Hepatocyte (in vitro differentiated cells): ENCODE measurements at regions not wholly inside any gene's neighbourhood (a gene's known extent, or its start where the extent isn't known, plus 50 kb on each side); places are given as distances from the start of the nearest gene placed in this dataset.

Experiments used
- DNase-seq: peaks from one replicate; pipeline ENCODE4 v3.0.0-alpha.2; 2016; ENCODE audit warnings: low spot score
- H2AFZ ChIP-seq: fragments of 200-600 bp; sonication (generic); 2 replicates; pipeline ENCODE4 v1.6.0; 2016; ENCODE audit warnings: antibody characterized with exemption, mild to moderate bottlenecking
- H3K27ac ChIP-seq: fragments of 200-600 bp; sonication (generic); 2 replicates; pipeline ENCODE4 v1.5.1; 2016; ENCODE audit warnings: mild to moderate bottlenecking
- H3K27me3 ChIP-seq: fragments of 200-600 bp; sonication (generic); 2 replicates; pipeline ENCODE4 v1.6.1; 2016
- H3K36me3 ChIP-seq: fragments of 200-600 bp; sonication (generic); replicated peaks from 2 replicates; pipeline ENCODE4 v1.5.1; 2016; ENCODE audit warnings: low read depth; ENCODE audit not compliant: insufficient read depth
- H3K4me1 ChIP-seq: fragments of 200-600 bp; sonication (generic); 2 replicates; pipeline ENCODE4 v1.5.1; 2016; ENCODE audit warnings: mild to moderate bottlenecking, moderate library complexity; ENCODE audit not compliant: insufficient read depth
- H3K4me2 ChIP-seq: fragments of 200-600 bp; sonication (generic); 2 replicates; pipeline ENCODE4 v1.6.0; 2016
- H3K4me3 ChIP-seq: fragments of 200-600 bp; sonication (generic); 2 replicates; pipeline ENCODE4 v1.5.1; 2016; ENCODE audit warnings: mild to moderate bottlenecking
- H3K79me2 ChIP-seq: fragments of 200-600 bp; sonication (generic); 2 replicates; pipeline ENCODE4 v1.6.0; 2017; ENCODE audit warnings: mild to moderate bottlenecking
- H3K9me2 ChIP-seq: fragments of 200-600 bp; sonication (generic); replicated peaks from 2 replicates; pipeline ENCODE4 v1.6.0; 2017; ENCODE audit warnings: mild to moderate bottlenecking; ENCODE audit not compliant: insufficient read depth
- H3K9me3 ChIP-seq: fragments of 200-600 bp; sonication (generic); 2 replicates; pipeline ENCODE4 v1.5.1; 2016; ENCODE audit warnings: low read depth, mild to moderate bottlenecking
- H4K20me1 ChIP-seq: fragments of 200-600 bp; sonication (generic); 2 replicates; pipeline ENCODE4 v1.6.0; 2016; ENCODE audit warnings: mild to moderate bottlenecking; ENCODE audit not compliant: insufficient read depth, poor library complexity, severe bottlenecking
- EZH2 ChIP-seq: fragments of 200-600 bp; sonication (generic); IDR thresholded peaks from 2 replicates; pipeline ENCODE4 v1.6.1; 2016; ENCODE audit warnings: antibody characterized with exemption, mild to moderate bottlenecking, borderline replicate concordance
- EZH2phosphoT487 ChIP-seq: fragments of 200-600 bp; sonication (generic); IDR thresholded peaks from one replicate; pipeline ENCODE4 v1.6.1; 2018; ENCODE audit warnings: antibody characterized with exemption, mild to moderate bottlenecking, low read depth, moderate library complexity; ENCODE audit not compliant: unreplicated experiment, severe bottlenecking
- WGBS: methylation state at CpG from one replicate; pipeline ENCODE4 v1.1.6; 2016; ENCODE audit warnings: low lambda C conversion rate; ENCODE audit errors: missing lambda C conversion rate; 5-methylcytosine and 5-hydroxymethylcytosine counted together
- TF ChIP-seq, protein P1 (sequence below): fragments of 200-600 bp; sonication (generic); IDR thresholded peaks from 2 replicates; pipeline ENCODE4 v1.5.1; 2016; ENCODE audit warnings: antibody characterized with exemption, mild to moderate bottlenecking; ENCODE audit not compliant: poor library complexity

DNA sequence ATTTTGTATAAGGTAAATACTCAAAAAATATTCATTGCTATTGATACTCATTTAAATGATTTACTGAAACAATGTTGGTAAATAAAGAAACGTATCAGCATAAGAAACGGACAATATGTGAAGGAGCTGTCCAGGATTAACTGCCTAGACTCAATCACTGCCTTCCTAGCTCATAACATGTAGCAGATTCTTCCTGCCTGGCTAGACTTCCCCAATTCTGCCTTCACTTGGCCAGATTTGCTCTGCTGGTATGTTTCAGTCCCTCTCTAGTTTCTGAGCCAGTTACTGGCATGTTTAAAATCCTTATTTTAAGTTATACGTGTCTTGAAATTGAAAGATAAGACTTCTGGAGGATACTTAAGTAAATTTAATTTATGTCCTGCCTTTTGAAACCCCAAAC is 740.3 kb downstream of the CENPC start:
- no peaks in the 10 kb centered on the region for H3K79me2 ChIP-seq
- no peaks in the 10 kb centered on the region for H3K4me1 ChIP-seq
- H3K27me3 ChIP-seq = no peaks in the 10 kb centered on the region
- H3K4me2 ChIP-seq = no peak overlapping the region
- H3K36me3 ChIP-seq = no peaks in the 10 kb centered on the region
- H2AFZ ChIP-seq = no peak overlapping the region
- WGBS = 64% methylated on average over 3 of the region's 3 CpGs
- no peak overlapping the region for H3K27ac ChIP-seq
- H3K9me2 ChIP-seq = no peaks in the 10 kb centered on the region
- H3K9me3 ChIP-seq = no peaks in the 10 kb centered on the region
- no peak for TF ChIP-seq EZH2
- TF ChIP-seq EZH2phosphoT487 = no peak
- TF ChIP-seq, protein P1, sequence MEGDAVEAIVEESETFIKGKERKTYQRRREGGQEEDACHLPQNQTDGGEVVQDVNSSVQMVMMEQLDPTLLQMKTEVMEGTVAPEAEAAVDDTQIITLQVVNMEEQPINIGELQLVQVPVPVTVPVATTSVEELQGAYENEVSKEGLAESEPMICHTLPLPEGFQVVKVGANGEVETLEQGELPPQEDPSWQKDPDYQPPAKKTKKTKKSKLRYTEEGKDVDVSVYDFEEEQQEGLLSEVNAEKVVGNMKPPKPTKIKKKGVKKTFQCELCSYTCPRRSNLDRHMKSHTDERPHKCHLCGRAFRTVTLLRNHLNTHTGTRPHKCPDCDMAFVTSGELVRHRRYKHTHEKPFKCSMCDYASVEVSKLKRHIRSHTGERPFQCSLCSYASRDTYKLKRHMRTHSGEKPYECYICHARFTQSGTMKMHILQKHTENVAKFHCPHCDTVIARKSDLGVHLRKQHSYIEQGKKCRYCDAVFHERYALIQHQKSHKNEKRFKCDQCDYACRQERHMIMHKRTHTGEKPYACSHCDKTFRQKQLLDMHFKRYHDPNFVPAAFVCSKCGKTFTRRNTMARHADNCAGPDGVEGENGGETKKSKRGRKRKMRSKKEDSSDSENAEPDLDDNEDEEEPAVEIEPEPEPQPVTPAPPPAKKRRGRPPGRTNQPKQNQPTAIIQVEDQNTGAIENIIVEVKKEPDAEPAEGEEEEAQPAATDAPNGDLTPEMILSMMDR = no peak
- no peak overlapping the region for H3K4me3 ChIP-seq
- H4K20me1 ChIP-seq = no peaks in the 10 kb centered on the region
- no peak for DNase-seq

DNA sequence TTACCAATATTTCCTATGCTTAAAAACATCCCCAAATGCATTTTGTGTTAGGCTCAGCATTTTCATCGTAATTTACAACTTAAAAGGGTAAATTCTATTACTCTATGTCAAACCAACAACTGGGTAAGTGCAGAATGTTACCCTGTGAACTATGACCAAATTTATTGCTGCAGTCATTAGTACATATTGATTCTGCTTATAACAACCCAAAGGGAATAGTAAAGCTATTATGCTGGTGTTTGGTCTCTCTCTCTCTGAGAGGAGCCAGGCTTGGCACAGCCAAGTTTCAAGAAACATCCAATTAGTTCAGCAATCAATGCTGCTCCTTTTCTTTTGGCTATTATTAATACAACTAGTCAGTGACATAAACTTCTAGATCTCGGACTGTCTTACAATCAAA is 747.7 kb downstream of the CENPC start:
- Histone ChIP-seq H3K36me3 (no peaks in the 10 kb centered on the region), H3K9me2 (no peaks in the 10 kb centered on the region), H3K4me3 (no peak overlapping the region), H3K4me2 (no peak overlapping the region), H2AFZ (no peak overlapping the region), H3K27ac (no peak overlapping the region), H4K20me1 (no peaks in the 10 kb centered on the region), H3K9me3 (no peaks in the 10 kb centered on the region), H3K79me2 (no peaks in the 10 kb centered on the region), H3K4me1 (no peaks in the 10 kb centered on the region), H3K27me3 (no peaks in the 10 kb centered on the region)
- 98% methylated on average over 2 of the region's 2 CpGs for WGBS
- TF ChIP-seq EZH2phosphoT487 (no peak), EZH2 (no peak)
- TF ChIP-seq, protein P1 = no peak
- no peak for DNase-seq

DNA sequence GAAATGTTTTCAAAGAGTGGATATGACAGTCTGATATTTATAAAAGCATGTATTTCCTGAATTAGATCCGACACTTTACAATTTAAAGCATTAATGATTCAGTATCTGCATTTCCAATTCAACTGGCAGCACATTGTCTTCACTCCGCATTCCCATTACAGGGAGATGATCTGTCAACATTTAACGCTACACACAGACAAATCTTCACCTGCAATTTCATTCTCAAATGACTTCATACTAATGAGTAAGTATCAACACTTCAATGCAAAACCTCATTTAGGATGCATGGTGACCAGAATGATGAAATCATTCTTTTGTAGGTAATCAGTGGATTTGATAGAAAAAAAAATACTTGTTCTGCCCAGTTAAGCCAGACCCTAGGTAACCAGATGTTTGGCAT is 749.6 kb downstream of the CENPC start:
- H2AFZ ChIP-seq = no peak overlapping the region
- no peaks in the 10 kb centered on the region for H3K9me3 ChIP-seq
- TF ChIP-seq EZH2phosphoT487 = no peak
- TF ChIP-seq, protein P1 = no peak
- TF ChIP-seq EZH2 = no peak
- H3K4me1 ChIP-seq = no peaks in the 10 kb centered on the region
- no peak for DNase-seq
- no peaks in the 10 kb centered on the region for H3K79me2 ChIP-seq
- 69% methylated on average over 3 of the region's 3 CpGs for WGBS
- no peaks in the 10 kb centered on the region for H3K9me2 ChIP-seq
- H3K36me3 ChIP-seq = no peaks in the 10 kb centered on the region
- H3K27ac ChIP-seq = no peak overlapping the region
- H4K20me1 ChIP-seq = no peaks in the 10 kb centered on the region
- no peak overlapping the region for H3K4me2 ChIP-seq
- H3K27me3 ChIP-seq = no peaks in the 10 kb centered on the region
- no peak overlapping the region for H3K4me3 ChIP-seq

DNA sequence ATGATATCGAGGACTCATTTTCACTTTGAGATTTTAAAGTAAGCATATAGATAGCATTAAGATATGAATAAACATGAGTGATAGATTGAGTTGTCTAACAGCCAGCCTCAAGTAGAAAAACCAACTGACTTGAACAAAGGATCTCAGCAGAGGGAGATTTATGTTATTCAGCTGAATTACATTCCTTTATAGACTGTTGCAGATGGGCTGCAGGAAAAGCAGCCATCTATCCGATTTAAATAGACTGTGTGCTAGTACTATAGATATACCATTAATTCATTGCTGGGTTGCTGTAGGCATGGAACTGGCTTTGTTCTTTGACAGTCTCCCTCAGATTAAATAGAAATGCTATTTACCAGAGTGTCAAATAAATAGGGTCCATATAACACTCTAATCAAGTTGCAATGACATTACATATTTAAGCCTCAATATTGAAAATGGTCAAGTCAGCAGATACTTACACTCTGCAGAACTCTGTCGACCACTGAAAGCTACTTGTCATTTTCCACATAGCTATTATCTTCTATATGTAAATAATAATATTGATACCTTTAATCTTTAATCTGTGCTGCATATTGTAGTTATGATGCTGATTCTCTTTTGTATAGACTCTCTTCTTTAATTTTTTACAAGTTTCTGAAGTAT is 750.8 kb downstream of the CENPC start:
- no peak overlapping the region for H3K27ac ChIP-seq
- H3K9me2 ChIP-seq = no peaks in the 10 kb centered on the region
- DNase-seq = no peak
- H3K36me3 ChIP-seq = no peaks in the 10 kb centered on the region
- no peak overlapping the region for H3K4me2 ChIP-seq
- H3K4me3 ChIP-seq = no peak overlapping the region
- H3K9me3 ChIP-seq = no peaks in the 10 kb centered on the region
- no peaks in the 10 kb centered on the region for H4K20me1 ChIP-seq
- no peaks in the 10 kb centered on the region for H3K4me1 ChIP-seq
- H3K79me2 ChIP-seq = no peaks in the 10 kb centered on the region
- TF ChIP-seq, protein P1 = no peak
- no peak for TF ChIP-seq EZH2phosphoT487
- TF ChIP-seq EZH2 = no peak
- 81% methylated on average over 3 of the region's 3 CpGs for WGBS
- no peak overlapping the region for H2AFZ ChIP-seq
- H3K27me3 ChIP-seq = no peaks in the 10 kb centered on the region
